ENCODE measurements at regions not wholly inside any gene's neighbourhood (a gene's known extent, or its start where the extent isn't known, plus 50 kb on each side); places are given as distances from the start of the nearest gene placed in this dataset.

GRCh38 chr6:28709478-28710349, 184.0 kb downstream of the GPX5 start:
- no peak for DNase-seq

- DNase-seq: no peak
These were observed 184.9 kb downstream of the GPX5 start for GRCh38 chr6:28710466-28711191.

GRCh38 chr6:28711325-28711724, 185.6 kb downstream of the GPX5 start:
- no peak for DNase-seq

GRCh38 chr6:28711788-28712341, 186.2 kb downstream of the GPX5 start:
- no peak for DNase-seq

GRCh38 chr6:28712982-28713381, 187.3 kb downstream of the GPX5 start:
- DNase-seq: no peak

- DNase-seq: no peak
These were observed 193.7 kb downstream of the GPX5 start for GRCh38 chr6:28719275-28719940.

GRCh38 chr6:28720357-28721231, 194.9 kb downstream of the GPX5 start:
- no peak for DNase-seq

- DNase-seq: no peak
These were observed 195.7 kb downstream of the GPX5 start for GRCh38 chr6:28721372-28721771.

GRCh38 chr6:28724395-28724794, 198.7 kb downstream of the GPX5 start:
- no peak for DNase-seq

GRCh38 chr6:28725274-28725809, 198.4 kb downstream of the TRIM27 start:
- no peak for DNase-seq

- no peak for DNase-seq
These were observed 197.9 kb downstream of the TRIM27 start for GRCh38 chr6:28725890-28726348.

- no peak for DNase-seq
These were observed 197.0 kb downstream of the TRIM27 start for GRCh38 chr6:28726569-28727309.

GRCh38 chr6:28727559-28728211, 196.1 kb downstream of the TRIM27 start:
- DNase-seq: peak; percentile 33 to 37

GRCh38 chr6:28729501-28730402, 194.0 kb downstream of the TRIM27 start:
- DNase-seq: no peak

GRCh38 chr6:28732052-28732451, 191.7 kb downstream of the TRIM27 start:
- no peak for DNase-seq

- DNase-seq: no peak
These were observed 189.3 kb downstream of the TRIM27 start for GRCh38 chr6:28734443-28734959.

GRCh38 chr6:28736121-28736520, 187.7 kb downstream of the TRIM27 start:
- DNase-seq: no peak

- DNase-seq: no peak
These were observed 185.9 kb downstream of the TRIM27 start for GRCh38 chr6:28737750-28738395.

GRCh38 chr6:28738396-28738765, 185.4 kb downstream of the TRIM27 start:
- DNase-seq: no peak
